ENCODE measurements at regions not wholly inside any gene's neighbourhood (a gene's known extent, or its start where the extent isn't known, plus 50 kb on each side); places are given as distances from the start of the nearest gene placed in this dataset.

GRCh38 chr3:7953449-7954014, 548.1 kb upstream of the LMCD1 start:
- TF ChIP-seq POLR2A (IDR thresholded peaks at IDR 0.05) (no peak), CTCF (IDR thresholded peaks at IDR 0.05) (no peak)
